RWPE2 (cell line): ENCODE measurements at regions not wholly inside any gene's neighbourhood (a gene's known extent, or its start where the extent isn't known, plus 50 kb on each side); places are given as distances from the start of the nearest gene placed in this dataset.

Experiments
- ATAC-seq: fragments of 200-7000 bp; cut with Tn5 transposase; 3 replicates; pipeline ENCODE4 v1.9.1; 2021; ENCODE audit warnings: low read depth
- DNase-seq: peaks from one replicate; pipeline ENCODE4 v3.0.0-alpha.2; 2020; ENCODE audit warnings: low spot score
- H3K27ac ChIP-seq: fragments of 450-650 bp; 2 replicates; pipeline ENCODE4 v1.5.1; 2017; ENCODE audit warnings: mild to moderate bottlenecking; ENCODE audit not compliant: poor library complexity, severe bottlenecking
- H3K27me3 ChIP-seq: fragments of 250-450 bp; sonication (Bioruptor Pico); 2 replicates; pipeline ENCODE4 v1.5.1; 2021; ENCODE audit warnings: mild to moderate bottlenecking, moderate library complexity; ENCODE audit not compliant: insufficient read depth, poor library complexity, severe bottlenecking
- H3K36me3 ChIP-seq: fragments of 250-450 bp; sonication (Bioruptor Pico); 2 replicates; pipeline ENCODE4 v1.5.1; 2020; ENCODE audit warnings: low read depth, mild to moderate bottlenecking, moderate library complexity
- H3K4me1 ChIP-seq: fragments of 250-450 bp; sonication (Bioruptor Pico); 2 replicates; pipeline ENCODE4 v1.5.1; 2021; ENCODE audit warnings: mild to moderate bottlenecking, moderate library complexity; ENCODE audit not compliant: insufficient read depth, poor library complexity, severe bottlenecking
- H3K4me3 ChIP-seq: fragments of 250-450 bp; sonication (Bioruptor Pico); 2 replicates; pipeline ENCODE4 v1.5.1; 2021; ENCODE audit warnings: mild to moderate bottlenecking, moderate library complexity; ENCODE audit not compliant: severe bottlenecking
- H3K9me3 ChIP-seq: fragments of 250-450 bp; sonication (Bioruptor Pico); 2 replicates; pipeline ENCODE4 v1.5.1; 2021; ENCODE audit warnings: mild to moderate bottlenecking, moderate library complexity; ENCODE audit not compliant: severe bottlenecking
- CTCF ChIP-seq: fragments of 450-650 bp; IDR thresholded peaks from one replicate; pipeline ENCODE4 v1.5.1; 2017; ENCODE audit warnings: mild to moderate bottlenecking, moderate library complexity; ENCODE audit not compliant: poor library complexity, severe bottlenecking

GRCh38 chr3:137420198-137420995 is 343.7 kb upstream of the SOX14 start:
- no peaks in the 10 kb centered on the region for H3K4me1 ChIP-seq
- no peaks in the 10 kb centered on the region for H3K36me3 ChIP-seq
- no peak for TF ChIP-seq CTCF
- ATAC-seq: no peak
- no peak overlapping the region for H3K4me3 ChIP-seq
- no peak overlapping the region for H3K27ac ChIP-seq
- no peak for DNase-seq
- H3K27me3 ChIP-seq: no peaks in the 10 kb centered on the region
- no peaks in the 10 kb centered on the region for H3K9me3 ChIP-seq

- no peaks in the 10 kb centered on the region for H3K9me3 ChIP-seq
- no peaks in the 10 kb centered on the region for H3K36me3 ChIP-seq
- no peak overlapping the region for H3K4me3 ChIP-seq
- no peak for TF ChIP-seq CTCF
- no peaks in the 10 kb centered on the region for H3K27me3 ChIP-seq
- DNase-seq (no peak), ATAC-seq (no peak)
- no peaks in the 10 kb centered on the region for H3K4me1 ChIP-seq
- H3K27ac ChIP-seq: no peak overlapping the region
Observed at GRCh38 chr3:137438561-137438960, 325.6 kb upstream of the SOX14 start.

- Histone ChIP-seq H3K36me3 (no peaks in the 10 kb centered on the region), H3K4me1 (no peaks in the 10 kb centered on the region), H3K27ac (no peak overlapping the region), H3K27me3 (no peaks in the 10 kb centered on the region), H3K4me3 (peak overlapping the region; percentile 6), H3K9me3 (no peaks in the 10 kb centered on the region)
- no peak for DNase-seq
- no peak for TF ChIP-seq CTCF
- ATAC-seq: no peak
Observed at GRCh38 chr3:137460944-137461343, 303.2 kb upstream of the SOX14 start.

GRCh38 chr3:137463131-137463530 is 301.0 kb upstream of the SOX14 start:
- H3K27ac ChIP-seq: no peak overlapping the region
- H3K36me3 ChIP-seq: no peaks in the 10 kb centered on the region
- DNase-seq (no peak), ATAC-seq (no peak)
- no peaks in the 10 kb centered on the region for H3K9me3 ChIP-seq
- H3K4me1 ChIP-seq: no peaks in the 10 kb centered on the region
- no peak for TF ChIP-seq CTCF
- H3K4me3 ChIP-seq: no peak overlapping the region
- H3K27me3 ChIP-seq: no peaks in the 10 kb centered on the region

GRCh38 chr3:137464341-137464740 is 299.8 kb upstream of the SOX14 start:
- no peak overlapping the region for H3K27ac ChIP-seq
- H3K4me1 ChIP-seq: no peaks in the 10 kb centered on the region
- no peaks in the 10 kb centered on the region for H3K9me3 ChIP-seq
- ATAC-seq (no peak), DNase-seq (no peak)
- H3K27me3 ChIP-seq: no peaks in the 10 kb centered on the region
- no peak for TF ChIP-seq CTCF
- no peak overlapping the region for H3K4me3 ChIP-seq
- H3K36me3 ChIP-seq: no peaks in the 10 kb centered on the region
